ENCODE measurements at regions not wholly inside any gene's neighbourhood (a gene's known extent, or its start where the extent isn't known, plus 50 kb on each side); places are given as distances from the start of the nearest gene placed in this dataset.

- Mint-ChIP-seq H3K4me3 (peak overlapping the region in 1 of 5 donors; percentile 25), H3K4me1 (peaks cover 9 to 15% of the 10 kb centered on the region in 2 donors), H3K27ac (no peak overlapping the region), H3K27me3 (ENCODE audit: low read depth in 3 of 3) (peaks cover 0 to 1% (median 0%) of the 10 kb centered on the region in 3 donors), H3K36me3 (no peaks in the 10 kb centered on the region), H3K9me3 (peaks cover 0 to 1% (median 0%) of the 10 kb centered on the region in 6 donors)
- DNase-seq: no peak
Measured at GRCh38 chr11:15893080-15893492, 463.3 kb downstream of the SOX6 start.

- Mint-ChIP-seq H3K9me3 (no peaks in the 10 kb centered on the region), H3K27ac (no peak overlapping the region), H3K36me3 (no peaks in the 10 kb centered on the region), H3K4me3 (no peak overlapping the region), H3K27me3 (ENCODE audit: low read depth in 3 of 3) (no peaks in the 10 kb centered on the region), H3K4me1 (peaks cover 9 to 15% of the 10 kb centered on the region in 2 donors)
- DNase-seq: no peak
Measured at GRCh38 chr11:15896026-15896425, 460.3 kb downstream of the SOX6 start.

- no peak overlapping the region for H3K4me3 Mint-ChIP-seq
- H3K4me1 Mint-ChIP-seq: peaks cover 9 to 15% of the 10 kb centered on the region in 2 donors
- H3K9me3 Mint-ChIP-seq: no peaks in the 10 kb centered on the region
- no peaks in the 10 kb centered on the region for H3K36me3 Mint-ChIP-seq
- no peaks in the 10 kb centered on the region for H3K27me3 Mint-ChIP-seq (ENCODE audit: low read depth in 3 of 3)
- DNase-seq: no peak
- no peak overlapping the region for H3K27ac Mint-ChIP-seq
Measured at GRCh38 chr11:15896530-15896929, 459.8 kb downstream of the SOX6 start.

- Mint-ChIP-seq H3K4me3 (no peak overlapping the region), H3K4me1 (peaks cover 9 to 15% of the 10 kb centered on the region in 2 donors), H3K27me3 (ENCODE audit: low read depth in 3 of 3) (no peaks in the 10 kb centered on the region), H3K27ac (no peak overlapping the region), H3K36me3 (no peaks in the 10 kb centered on the region), H3K9me3 (no peaks in the 10 kb centered on the region)
- no peak for DNase-seq
Measured at GRCh38 chr11:15897211-15897960, 459.0 kb downstream of the SOX6 start.

- Mint-ChIP-seq H3K36me3 (no peaks in the 10 kb centered on the region), H3K27me3 (ENCODE audit: low read depth in 3 of 3) (peaks cover 0 to 4% (median 0%) of the 10 kb centered on the region in 3 donors), H3K27ac (no peak overlapping the region), H3K4me3 (no peak overlapping the region), H3K4me1 (no peaks in the 10 kb centered on the region), H3K9me3 (no peaks in the 10 kb centered on the region)
- DNase-seq: no peak
Measured at GRCh38 chr11:15901054-15901453, 455.3 kb downstream of the SOX6 start.

- Mint-ChIP-seq H3K27ac (no peak overlapping the region), H3K4me1 (no peaks in the 10 kb centered on the region), H3K4me3 (no peak overlapping the region), H3K27me3 (ENCODE audit: low read depth in 3 of 3) (peaks cover 0 to 4% (median 2%) of the 10 kb centered on the region in 3 donors), H3K9me3 (no peaks in the 10 kb centered on the region), H3K36me3 (no peaks in the 10 kb centered on the region)
- no peak for DNase-seq
Measured at GRCh38 chr11:15901790-15902189, 454.6 kb downstream of the SOX6 start.

- no peaks in the 10 kb centered on the region for H3K36me3 Mint-ChIP-seq
- H3K27ac Mint-ChIP-seq: no peak overlapping the region
- H3K27me3 Mint-ChIP-seq (ENCODE audit: low read depth in 3 of 3): peaks cover 0 to 4% (median 2%) of the 10 kb centered on the region in 3 donors
- H3K4me3 Mint-ChIP-seq: no peak overlapping the region
- H3K4me1 Mint-ChIP-seq: no peaks in the 10 kb centered on the region
- DNase-seq: no peak
- no peaks in the 10 kb centered on the region for H3K9me3 Mint-ChIP-seq
Measured at GRCh38 chr11:15903246-15903645, 453.1 kb downstream of the SOX6 start.

- H3K4me1 Mint-ChIP-seq: no peaks in the 10 kb centered on the region
- no peaks in the 10 kb centered on the region for H3K36me3 Mint-ChIP-seq
- H3K27me3 Mint-ChIP-seq (ENCODE audit: low read depth in 3 of 3): peaks cover 0 to 4% (median 2%) of the 10 kb centered on the region in 3 donors
- DNase-seq: no peak
- H3K4me3 Mint-ChIP-seq: no peak overlapping the region
- H3K9me3 Mint-ChIP-seq: no peaks in the 10 kb centered on the region
- H3K27ac Mint-ChIP-seq: no peak overlapping the region
Measured at GRCh38 chr11:15905366-15906104, 450.8 kb downstream of the SOX6 start.

- no peaks in the 10 kb centered on the region for H3K9me3 Mint-ChIP-seq
- H3K36me3 Mint-ChIP-seq: no peaks in the 10 kb centered on the region
- H3K4me1 Mint-ChIP-seq: no peaks in the 10 kb centered on the region
- no peak overlapping the region for H3K27ac Mint-ChIP-seq
- no peak for DNase-seq
- peaks cover 0 to 4% (median 2%) of the 10 kb centered on the region in 3 donors for H3K27me3 Mint-ChIP-seq (ENCODE audit: low read depth in 3 of 3)
- H3K4me3 Mint-ChIP-seq: no peak overlapping the region
Measured at GRCh38 chr11:15906481-15907035, 449.8 kb downstream of the SOX6 start.

GRCh38 chr11:15907806-15908205, 448.5 kb downstream of the SOX6 start:
- H3K27me3 Mint-ChIP-seq (ENCODE audit: low read depth in 3 of 3): peaks cover 0 to 4% (median 2%) of the 10 kb centered on the region in 3 donors
- H3K4me1 Mint-ChIP-seq: no peaks in the 10 kb centered on the region
- H3K27ac Mint-ChIP-seq: no peak overlapping the region
- no peaks in the 10 kb centered on the region for H3K36me3 Mint-ChIP-seq
- no peaks in the 10 kb centered on the region for H3K9me3 Mint-ChIP-seq
- no peak for DNase-seq
- H3K4me3 Mint-ChIP-seq: no peak overlapping the region

GRCh38 chr11:15909937-15910598, 446.3 kb downstream of the SOX6 start:
- peaks cover 0 to 5% (median 3%) of the 10 kb centered on the region in 3 donors for H3K27me3 Mint-ChIP-seq (ENCODE audit: low read depth in 3 of 3)
- no peak overlapping the region for H3K27ac Mint-ChIP-seq
- peaks cover 0 to 2% (median 0%) of the 10 kb centered on the region in 6 donors for H3K9me3 Mint-ChIP-seq
- no peak for DNase-seq
- no peaks in the 10 kb centered on the region for H3K4me1 Mint-ChIP-seq
- no peaks in the 10 kb centered on the region for H3K36me3 Mint-ChIP-seq
- no peak overlapping the region for H3K4me3 Mint-ChIP-seq

- no peak for DNase-seq
- no peak overlapping the region for H3K27ac Mint-ChIP-seq
- no peaks in the 10 kb centered on the region for H3K4me1 Mint-ChIP-seq
- peaks cover 0 to 8% (median 3%) of the 10 kb centered on the region in 3 donors for H3K27me3 Mint-ChIP-seq (ENCODE audit: low read depth in 3 of 3)
- peaks cover 0 to 2% (median 0%) of the 10 kb centered on the region in 6 donors for H3K9me3 Mint-ChIP-seq
- H3K36me3 Mint-ChIP-seq: no peaks in the 10 kb centered on the region
- no peak overlapping the region for H3K4me3 Mint-ChIP-seq
Measured at GRCh38 chr11:15910761-15911160, 445.6 kb downstream of the SOX6 start.

GRCh38 chr11:15911377-15912044, 444.8 kb downstream of the SOX6 start:
- Mint-ChIP-seq H3K27ac (no peak overlapping the region), H3K27me3 (ENCODE audit: low read depth in 3 of 3) (peaks cover 0 to 7% (median 3%) of the 10 kb centered on the region in 3 donors), H3K9me3 (peaks cover 0 to 2% (median 0%) of the 10 kb centered on the region in 6 donors), H3K4me3 (no peak overlapping the region), H3K4me1 (no peaks in the 10 kb centered on the region), H3K36me3 (no peaks in the 10 kb centered on the region)
- DNase-seq: no peak
